ENCODE measurements at regions not wholly inside any gene's neighbourhood (a gene's known extent, or its start where the extent isn't known, plus 50 kb on each side); places are given as distances from the start of the nearest gene placed in this dataset.

- Histone ChIP-seq H3K23me2 (ENCODE audit: insufficient read length, low read depth, low read length, poor library complexity, severe bottlenecking) (no peaks in the 10 kb centered on the region), H3K27me3 (ENCODE audit: insufficient read depth, low read length) (no peaks in the 10 kb centered on the region), H4K91ac (ENCODE audit: insufficient read length, low read depth, low read length) (no peak overlapping the region), H3K79me2 (ENCODE audit: insufficient read depth, low read length) (no peaks in the 10 kb centered on the region), H2BK120ac (ENCODE audit: low read depth, low read length, poor library complexity, severe bottlenecking) (no peak overlapping the region), H3K4me2 (ENCODE audit: insufficient read depth, insufficient read length, low read length) (no peak overlapping the region), H3K27ac (ENCODE audit: insufficient read length, low read depth, low read length) (no peak overlapping the region), H2BK15ac (ENCODE audit: low read depth, low read length) (no peak overlapping the region), H3K56ac (ENCODE audit: insufficient read length, low read depth, low read length) (no peak overlapping the region), H3K14ac (ENCODE audit: insufficient read depth, low read length) (no peak overlapping the region), H2BK20ac (ENCODE audit: low read depth, low read length, poor library complexity, severe bottlenecking) (no peak overlapping the region), H3K4ac (ENCODE audit: low read depth, low read length) (no peak overlapping the region), H3K18ac (ENCODE audit: insufficient read length, low read depth, low read length) (no peak overlapping the region), H3K79me1 (ENCODE audit: insufficient read depth, low read depth, low read length, poor library complexity, severe bottlenecking) (no peaks in the 10 kb centered on the region), H2BK12ac (ENCODE audit: insufficient read length, low read depth, low read length) (no peak overlapping the region), H4K8ac (replicated peaks; ENCODE audit: insufficient read length, low read depth, low read length) (no peak overlapping the region), H3K4me1 (ENCODE audit: insufficient read depth, low read length) (no peaks in the 10 kb centered on the region), H4K5ac (ENCODE audit: insufficient read length, low read depth, low read length) (no peak overlapping the region), H3K9ac (ENCODE audit: extremely low read depth, insufficient read length, low read length) (no peak overlapping the region), H4K20me1 (ENCODE audit: control insufficient read depth, insufficient read depth, insufficient read length) (no peaks in the 10 kb centered on the region), H3K23ac (ENCODE audit: insufficient read length, low read depth, low read length) (no peak overlapping the region), H2AK5ac (ENCODE audit: insufficient read length, low read length) (no peak overlapping the region), H2AFZ (ENCODE audit: low read length) (no peak overlapping the region), H2BK5ac (ENCODE audit: insufficient read length, low read length) (no peak overlapping the region), H3T11ph (ENCODE audit: low read length) (no peak overlapping the region), H3K9me3 (ENCODE audit: control insufficient read depth, low read depth, low read length) (no peaks in the 10 kb centered on the region)
- H3K4me3 Mint-ChIP-seq: no peak overlapping the region
- no peaks in the 10 kb centered on the region; a peak in 1 of 7 replicates for H3K36me3 Mint-ChIP-seq (ENCODE audit: insufficient read depth in 1 of 3, low read depth in 3 of 3)
- no peak overlapping the region; a peak in 1 of 7 replicates for H3K27ac Mint-ChIP-seq
- DNase-seq: no peak
- no peaks in the 10 kb centered on the region for H3K27me3 Mint-ChIP-seq (ENCODE audit: low read depth)
- peaks cover 0 to 7% of the 10 kb centered on the region in 2 experiments; a peak in 4 of 5 replicates for H3K9me3 Mint-ChIP-seq
- H3K4me1 Mint-ChIP-seq: no peaks in the 10 kb centered on the region
- TF ChIP-seq, protein P1, sequence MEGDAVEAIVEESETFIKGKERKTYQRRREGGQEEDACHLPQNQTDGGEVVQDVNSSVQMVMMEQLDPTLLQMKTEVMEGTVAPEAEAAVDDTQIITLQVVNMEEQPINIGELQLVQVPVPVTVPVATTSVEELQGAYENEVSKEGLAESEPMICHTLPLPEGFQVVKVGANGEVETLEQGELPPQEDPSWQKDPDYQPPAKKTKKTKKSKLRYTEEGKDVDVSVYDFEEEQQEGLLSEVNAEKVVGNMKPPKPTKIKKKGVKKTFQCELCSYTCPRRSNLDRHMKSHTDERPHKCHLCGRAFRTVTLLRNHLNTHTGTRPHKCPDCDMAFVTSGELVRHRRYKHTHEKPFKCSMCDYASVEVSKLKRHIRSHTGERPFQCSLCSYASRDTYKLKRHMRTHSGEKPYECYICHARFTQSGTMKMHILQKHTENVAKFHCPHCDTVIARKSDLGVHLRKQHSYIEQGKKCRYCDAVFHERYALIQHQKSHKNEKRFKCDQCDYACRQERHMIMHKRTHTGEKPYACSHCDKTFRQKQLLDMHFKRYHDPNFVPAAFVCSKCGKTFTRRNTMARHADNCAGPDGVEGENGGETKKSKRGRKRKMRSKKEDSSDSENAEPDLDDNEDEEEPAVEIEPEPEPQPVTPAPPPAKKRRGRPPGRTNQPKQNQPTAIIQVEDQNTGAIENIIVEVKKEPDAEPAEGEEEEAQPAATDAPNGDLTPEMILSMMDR (conservative IDR thresholded peaks at IDR 0.05): no peak
These were observed 76.0 kb downstream of the ING2 start for GRCh38 chr4:183580849-183581248.
